Fibroblast of the aortic adventitia (primary cell): ENCODE measurements at regions not wholly inside any gene's neighbourhood (a gene's known extent, or its start where the extent isn't known, plus 50 kb on each side); places are given as distances from the start of the nearest gene placed in this dataset.

Experiments used
- DNase-seq: peaks from one replicate; pipeline ENCODE4 v3.0.0-alpha.2; 2010; ENCODE audit warnings: low read depth
- H3K4me3 ChIP-seq: 2 replicates; pipeline ENCODE4 v1.5.1; 2011; ENCODE audit warnings: low read depth, mild to moderate bottlenecking, control low read depth, low read length, moderate library complexity
- TF ChIP-seq, protein P1 (sequence below): IDR thresholded peaks from 2 replicates; pipeline ENCODE4 v1.5.1; 2011; ENCODE audit warnings: mild to moderate bottlenecking, low read length, control low read depth, inconsistent platforms; ENCODE audit not compliant: insufficient read depth

DNA sequence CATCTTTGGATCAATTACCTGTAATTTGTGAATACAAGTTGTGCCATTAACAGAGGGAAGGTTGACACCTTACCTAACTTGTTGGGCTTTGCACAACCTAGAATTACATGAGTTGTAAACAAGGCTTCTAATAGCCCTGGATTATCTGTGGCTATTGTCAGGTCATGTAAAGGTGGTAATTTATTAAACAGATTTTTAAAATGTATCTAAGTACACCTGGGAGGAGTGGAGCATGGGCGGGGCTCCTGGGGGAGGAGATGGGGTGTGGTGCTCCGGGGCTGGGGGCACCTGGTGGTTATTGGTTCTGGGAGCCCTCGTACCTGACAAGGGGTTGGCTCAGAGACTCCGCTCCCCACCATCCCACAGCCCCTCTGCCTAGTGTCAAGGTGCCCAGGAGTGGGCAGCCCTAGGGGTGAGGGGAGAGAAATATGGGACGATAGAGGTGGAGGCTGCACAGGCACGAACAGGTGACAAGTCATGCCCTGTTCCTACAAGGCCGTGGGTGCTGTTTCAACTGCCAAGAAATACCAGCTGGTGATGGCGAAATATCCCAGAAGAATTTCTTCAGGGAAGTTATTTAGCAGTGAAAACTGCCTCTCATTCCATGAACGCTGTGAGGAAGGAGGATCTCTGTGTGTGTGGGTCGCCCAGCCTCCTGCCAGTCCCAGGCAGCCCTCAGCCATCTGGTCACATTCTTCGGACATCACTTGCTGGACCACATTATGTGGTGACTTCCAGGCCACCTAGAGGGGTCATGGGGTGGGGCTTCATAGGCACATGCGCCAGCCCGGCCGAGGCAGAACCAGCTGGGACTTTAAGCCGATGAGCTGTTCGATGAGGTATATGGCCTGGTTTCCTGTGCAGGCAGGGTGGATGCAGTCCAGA, 55.5 kb upstream of the IRX3 start:
- peak; percentile 21 for DNase-seq
- TF ChIP-seq, protein P1, sequence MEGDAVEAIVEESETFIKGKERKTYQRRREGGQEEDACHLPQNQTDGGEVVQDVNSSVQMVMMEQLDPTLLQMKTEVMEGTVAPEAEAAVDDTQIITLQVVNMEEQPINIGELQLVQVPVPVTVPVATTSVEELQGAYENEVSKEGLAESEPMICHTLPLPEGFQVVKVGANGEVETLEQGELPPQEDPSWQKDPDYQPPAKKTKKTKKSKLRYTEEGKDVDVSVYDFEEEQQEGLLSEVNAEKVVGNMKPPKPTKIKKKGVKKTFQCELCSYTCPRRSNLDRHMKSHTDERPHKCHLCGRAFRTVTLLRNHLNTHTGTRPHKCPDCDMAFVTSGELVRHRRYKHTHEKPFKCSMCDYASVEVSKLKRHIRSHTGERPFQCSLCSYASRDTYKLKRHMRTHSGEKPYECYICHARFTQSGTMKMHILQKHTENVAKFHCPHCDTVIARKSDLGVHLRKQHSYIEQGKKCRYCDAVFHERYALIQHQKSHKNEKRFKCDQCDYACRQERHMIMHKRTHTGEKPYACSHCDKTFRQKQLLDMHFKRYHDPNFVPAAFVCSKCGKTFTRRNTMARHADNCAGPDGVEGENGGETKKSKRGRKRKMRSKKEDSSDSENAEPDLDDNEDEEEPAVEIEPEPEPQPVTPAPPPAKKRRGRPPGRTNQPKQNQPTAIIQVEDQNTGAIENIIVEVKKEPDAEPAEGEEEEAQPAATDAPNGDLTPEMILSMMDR: no peak
- H3K4me3 ChIP-seq: no peak overlapping the region

DNA sequence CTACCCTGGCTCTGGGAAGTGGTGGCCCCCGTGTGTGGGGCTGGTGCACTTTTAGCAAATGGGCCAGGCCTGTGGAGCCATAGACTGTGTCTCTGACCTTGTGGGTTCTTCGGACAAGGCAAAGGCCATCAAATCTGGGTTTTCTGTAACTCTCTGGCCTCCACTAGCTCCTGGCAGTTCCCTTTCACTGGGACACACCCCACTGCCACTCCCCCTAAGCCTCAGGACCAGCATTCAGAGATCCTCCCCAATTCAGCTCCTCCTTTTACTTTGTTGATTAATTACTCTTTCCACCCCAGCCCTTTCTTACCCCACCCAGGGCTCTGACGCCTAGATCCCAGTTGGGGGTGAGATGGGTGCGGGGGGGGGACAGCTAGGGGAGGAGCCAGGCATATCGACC, 53.9 kb upstream of the IRX3 start:
- no peak overlapping the region for H3K4me3 ChIP-seq
- TF ChIP-seq, protein P1: no peak
- no peak for DNase-seq

DNA sequence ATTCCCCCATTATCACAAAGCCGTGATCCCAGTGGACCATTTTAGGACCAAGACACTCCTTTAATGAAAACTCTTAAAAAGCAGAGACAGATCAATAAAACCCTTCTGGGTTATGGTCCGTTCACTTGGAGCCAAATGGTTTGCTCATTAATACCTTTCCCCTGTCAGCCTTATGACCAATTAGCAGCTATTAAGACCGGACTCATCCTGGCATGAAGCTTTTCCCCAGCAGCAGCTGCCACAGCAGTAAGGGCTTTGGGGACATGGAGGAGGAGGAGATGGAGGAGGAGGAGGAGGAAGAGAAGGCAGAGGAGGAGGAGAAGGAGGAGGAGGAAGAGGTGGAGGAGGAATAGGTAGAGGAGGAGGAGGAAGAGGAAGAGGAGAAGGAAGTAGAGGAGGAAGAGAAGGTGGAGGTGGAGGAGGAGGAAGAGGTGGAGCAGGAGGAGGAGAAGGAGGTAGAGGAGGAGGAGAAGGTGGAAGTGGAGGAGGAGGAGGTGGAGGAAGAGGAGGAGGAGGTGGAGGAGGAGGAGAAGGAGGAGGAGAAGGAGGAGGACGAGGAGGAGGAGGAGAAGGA, 50.1 kb upstream of the IRX3 start:
- no peak for DNase-seq
- TF ChIP-seq, protein P1: no peak
- H3K4me3 ChIP-seq: no peak overlapping the region
